HG03378 (cell line): ENCODE measurements at regions not wholly inside any gene's neighbourhood (a gene's known extent, or its start where the extent isn't known, plus 50 kb on each side); places are given as distances from the start of the nearest gene placed in this dataset.
"Not testable (repeated sequence)": the region's sequence is repeated elsewhere in the genome, so short reads cannot be mapped to it uniquely, and the experiment has no call there.

ENCODE experiments used
- ATAC-seq: cut with Tn5 transposase; IDR thresholded peaks from one replicate; pipeline ENCODE4 v1.9.1; 2021; ENCODE audit warnings: mild to moderate bottlenecking, moderate library complexity; ENCODE audit not compliant: unreplicated experiment

DNA sequence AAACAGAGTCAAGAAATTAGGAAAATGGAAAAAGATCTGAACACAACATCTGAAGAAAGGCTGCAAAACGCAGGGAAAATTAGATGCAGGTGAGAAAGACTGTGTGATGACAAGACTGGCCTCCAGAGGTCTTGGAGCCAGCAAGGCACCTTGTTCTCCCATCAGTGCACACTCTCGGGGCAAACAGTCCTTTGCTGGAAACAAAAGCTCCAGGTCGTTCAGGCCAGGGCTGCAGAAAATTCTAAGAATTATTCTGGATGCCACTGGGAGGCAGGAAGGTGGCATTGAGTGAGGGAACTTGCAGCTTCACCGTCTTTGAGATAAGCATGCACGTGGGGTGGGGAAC, 219.9 kb upstream of the SSTR4 start:
- no peak for ATAC-seq

DNA sequence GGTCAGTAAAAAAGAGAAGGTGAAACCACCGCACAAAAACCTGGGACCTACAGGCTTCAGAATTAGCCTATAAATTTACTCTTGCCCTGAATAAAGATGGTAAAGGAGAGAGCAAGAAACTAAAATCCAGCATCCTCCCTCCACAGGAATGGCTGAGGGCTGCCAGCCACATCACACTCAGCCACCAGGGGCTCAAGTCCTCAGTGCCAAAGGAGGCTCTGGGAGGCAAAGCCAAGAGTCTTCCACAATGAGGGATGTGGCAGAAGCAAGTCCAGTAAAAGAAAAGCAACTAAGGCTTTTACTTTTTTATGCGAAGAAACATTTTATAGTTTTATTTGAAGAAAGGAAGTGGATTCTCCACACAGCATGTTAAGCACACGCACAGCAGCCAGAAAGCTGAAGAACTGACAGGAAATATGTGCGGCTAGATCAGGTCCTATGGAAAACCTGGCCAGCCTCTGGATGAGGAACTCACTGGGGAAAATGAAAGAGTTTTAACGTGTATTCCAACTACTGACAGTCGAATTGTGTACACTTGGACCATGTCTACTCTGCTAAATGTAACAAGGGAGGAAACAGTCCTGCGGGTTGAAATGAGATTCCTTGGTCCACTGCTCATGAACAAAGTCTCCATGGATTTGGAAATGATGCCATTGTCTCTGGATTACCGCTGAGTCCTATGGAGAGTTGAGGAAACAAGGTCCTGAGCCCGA, 219.4 kb upstream of the SSTR4 start:
- no peak for ATAC-seq

DNA sequence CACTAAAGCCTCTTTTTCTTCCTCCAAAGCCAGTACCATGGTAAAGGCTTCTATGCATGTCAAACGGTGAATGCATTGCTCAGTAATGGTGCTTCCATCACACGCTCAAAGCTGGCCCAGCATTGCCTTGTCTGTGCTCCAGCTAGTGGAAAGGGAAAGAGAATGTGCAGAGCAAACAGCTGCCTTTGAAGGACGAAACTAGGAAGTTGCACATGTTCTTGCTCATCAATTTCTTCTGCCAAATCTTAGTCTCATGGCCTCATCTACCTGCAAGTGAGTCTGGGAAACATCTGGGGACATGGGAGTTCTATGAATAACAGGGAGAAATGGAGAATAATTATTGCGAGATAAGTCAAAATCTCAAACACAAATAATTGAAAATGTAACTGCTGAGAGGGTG, 216.5 kb upstream of the SSTR4 start:
- no peak for ATAC-seq

DNA sequence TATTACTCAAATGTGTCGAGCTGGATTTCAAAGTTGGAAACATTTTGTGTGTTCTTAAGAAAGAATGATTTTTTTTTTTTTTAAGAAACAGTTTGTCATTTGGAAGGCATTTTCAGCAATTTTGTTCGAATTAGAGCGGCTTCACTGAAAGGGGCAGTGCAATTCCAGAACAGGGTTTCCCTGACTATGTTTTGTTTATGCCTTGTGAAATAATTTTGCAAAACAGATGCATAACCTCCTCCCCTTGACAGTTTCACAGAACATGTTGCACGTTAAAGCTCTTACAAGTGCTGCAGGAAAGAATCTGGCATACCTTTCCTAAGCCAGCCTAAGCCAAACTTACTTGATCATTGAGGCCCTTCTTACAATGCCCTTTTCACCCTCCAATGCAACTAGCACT, 216.0 kb upstream of the SSTR4 start:
- no peak for ATAC-seq

DNA sequence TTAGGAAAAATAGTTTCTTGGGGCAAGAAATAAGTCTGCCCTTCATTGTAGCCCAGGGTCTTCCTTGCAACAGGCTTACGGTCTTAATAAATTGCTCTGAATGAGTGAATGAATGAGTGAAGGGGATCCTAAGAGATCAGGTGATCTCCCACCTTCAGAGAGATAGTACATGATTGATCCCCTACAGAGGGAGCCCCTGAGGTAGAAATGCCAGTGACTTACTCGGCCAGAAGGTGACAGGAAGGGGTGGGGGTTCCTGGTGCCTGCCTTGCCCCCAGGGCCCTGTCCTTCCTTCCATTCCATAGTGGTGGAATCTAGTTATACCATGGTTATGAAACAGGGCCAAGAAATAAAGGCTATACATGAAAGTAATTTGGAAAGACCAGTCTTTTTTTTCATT, 215.3 kb upstream of the SSTR4 start:
- no peak for ATAC-seq

DNA sequence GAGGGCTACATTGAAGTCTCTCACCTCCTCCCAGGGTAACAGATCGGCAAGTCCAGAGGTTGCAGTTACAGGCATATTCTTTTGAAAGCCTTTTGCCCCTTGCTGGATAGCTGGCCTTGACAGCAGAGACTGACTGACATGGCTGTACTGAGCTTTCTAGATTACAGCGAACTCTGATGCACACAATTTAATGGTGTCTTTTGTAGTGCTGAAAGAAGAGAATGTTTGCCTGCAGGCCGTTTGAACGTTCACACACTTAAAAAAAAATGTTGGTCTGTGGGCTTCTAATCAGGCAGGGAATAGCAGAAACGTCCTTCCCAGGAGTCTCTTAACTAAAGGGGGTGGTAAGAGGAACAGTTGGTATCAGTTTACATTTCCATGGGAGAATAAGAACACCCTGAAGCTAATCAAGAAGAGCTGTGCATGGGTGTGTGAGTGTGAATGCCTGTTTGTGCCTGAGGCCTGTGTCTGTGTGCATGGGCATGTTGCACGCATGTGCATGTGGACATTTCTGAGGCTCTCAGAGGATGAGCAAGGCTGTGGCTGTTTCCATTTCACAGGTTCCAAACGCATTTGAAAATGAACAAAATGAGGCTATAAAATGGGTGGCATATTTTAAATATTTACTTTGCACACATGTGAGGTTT, 213.9 kb upstream of the SSTR4 start:
- ATAC-seq: no peak

DNA sequence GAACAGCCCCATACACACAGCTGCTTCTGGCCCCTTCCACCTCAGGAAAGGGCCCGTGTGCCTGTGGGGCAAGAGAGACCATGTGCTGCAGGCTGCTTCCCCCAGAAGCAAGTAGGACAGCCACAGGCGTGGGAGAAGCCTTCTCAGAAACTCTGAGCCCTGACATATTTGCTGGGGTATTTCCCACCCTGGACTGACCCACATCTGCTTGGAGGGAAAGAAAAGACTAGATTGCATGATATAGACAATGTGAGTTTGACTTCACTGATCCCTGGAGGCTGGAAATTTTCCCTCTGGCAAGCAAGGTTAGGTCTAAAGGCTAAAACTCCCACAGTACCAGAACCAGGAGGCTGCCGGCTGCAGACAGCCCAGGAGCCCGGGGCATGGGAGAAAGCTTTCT, 213.3 kb upstream of the SSTR4 start:
- no peak for ATAC-seq

DNA sequence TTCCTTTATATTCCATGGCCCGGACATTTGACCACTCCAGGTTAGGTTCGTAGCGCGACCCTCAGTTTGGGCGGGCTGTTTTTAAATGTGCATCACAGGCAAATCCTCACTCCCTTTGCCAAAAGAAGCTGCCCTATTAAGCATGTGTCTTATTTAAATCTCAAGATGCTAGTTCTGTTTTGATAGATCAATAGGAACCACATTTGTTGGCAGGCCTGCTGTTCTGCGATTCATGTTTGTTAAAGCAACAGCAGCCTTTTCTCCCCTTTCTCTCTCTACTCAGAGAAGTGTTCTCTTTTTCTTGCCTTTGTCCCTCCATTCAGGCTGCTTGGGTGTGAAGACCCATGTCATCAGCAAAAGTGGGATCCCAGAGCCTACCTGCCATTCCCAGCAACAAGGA, 212.0 kb upstream of the SSTR4 start:
- no peak for ATAC-seq

DNA sequence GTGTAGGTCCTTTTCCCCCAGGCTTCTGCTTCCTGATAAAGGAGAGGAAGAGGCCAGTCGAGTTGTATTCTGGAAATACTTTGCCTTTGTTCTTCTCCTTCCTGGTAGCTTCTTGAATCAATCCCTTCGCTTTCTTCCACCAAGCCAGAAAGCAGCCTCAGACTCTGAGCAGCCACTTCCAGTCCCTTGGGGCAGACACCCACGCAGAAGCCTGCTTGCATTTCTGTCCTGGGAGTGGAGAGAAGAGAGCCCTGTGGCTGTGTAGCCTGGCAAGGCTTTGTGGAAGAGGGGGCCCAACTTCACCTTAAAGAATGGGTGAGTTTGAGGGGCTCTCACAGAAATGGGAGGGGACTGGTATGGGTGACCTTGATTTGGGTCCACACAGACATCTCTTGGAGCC, 211.0 kb upstream of the SSTR4 start:
- no peak for ATAC-seq

DNA sequence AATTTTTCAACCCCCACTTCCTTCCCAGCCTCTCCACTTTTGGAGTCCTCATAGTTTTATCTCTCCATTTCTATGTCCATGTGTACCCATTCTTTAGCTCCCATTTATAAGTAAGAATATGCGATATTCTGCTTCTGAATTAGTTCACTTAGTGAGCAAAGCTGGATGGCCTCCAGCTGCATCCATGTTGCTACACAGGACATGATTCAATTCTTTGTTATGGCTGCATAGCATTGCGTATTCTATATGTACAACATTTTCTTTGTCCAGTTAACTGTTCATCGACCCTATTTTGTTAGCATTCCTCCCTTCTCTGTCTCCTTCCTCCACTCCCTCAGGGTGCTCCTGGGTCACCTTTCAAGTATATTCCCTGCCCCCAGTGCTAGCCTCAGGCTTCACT, 210.0 kb upstream of the SSTR4 start:
- ATAC-seq: no peak

DNA sequence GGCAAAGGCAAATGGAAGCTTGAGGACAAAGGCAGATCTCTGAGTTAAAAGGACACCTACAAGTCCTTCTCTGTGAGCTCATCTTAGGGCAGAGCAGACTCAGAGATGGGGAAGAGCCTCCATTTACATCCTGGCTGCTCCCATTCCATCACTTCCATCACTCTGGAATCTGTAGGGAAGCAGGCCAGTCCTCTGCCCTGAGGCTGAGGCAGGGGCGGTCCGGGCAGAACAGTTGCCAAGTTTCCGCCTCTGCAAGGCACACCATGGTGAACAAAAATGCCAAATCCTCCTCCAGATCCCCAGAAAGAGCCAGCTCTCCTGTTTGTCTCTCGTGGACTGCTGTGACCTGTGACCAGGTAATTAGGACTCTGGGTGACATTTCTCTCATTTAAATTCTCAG, 209.6 kb upstream of the SSTR4 start:
- no peak for ATAC-seq

DNA sequence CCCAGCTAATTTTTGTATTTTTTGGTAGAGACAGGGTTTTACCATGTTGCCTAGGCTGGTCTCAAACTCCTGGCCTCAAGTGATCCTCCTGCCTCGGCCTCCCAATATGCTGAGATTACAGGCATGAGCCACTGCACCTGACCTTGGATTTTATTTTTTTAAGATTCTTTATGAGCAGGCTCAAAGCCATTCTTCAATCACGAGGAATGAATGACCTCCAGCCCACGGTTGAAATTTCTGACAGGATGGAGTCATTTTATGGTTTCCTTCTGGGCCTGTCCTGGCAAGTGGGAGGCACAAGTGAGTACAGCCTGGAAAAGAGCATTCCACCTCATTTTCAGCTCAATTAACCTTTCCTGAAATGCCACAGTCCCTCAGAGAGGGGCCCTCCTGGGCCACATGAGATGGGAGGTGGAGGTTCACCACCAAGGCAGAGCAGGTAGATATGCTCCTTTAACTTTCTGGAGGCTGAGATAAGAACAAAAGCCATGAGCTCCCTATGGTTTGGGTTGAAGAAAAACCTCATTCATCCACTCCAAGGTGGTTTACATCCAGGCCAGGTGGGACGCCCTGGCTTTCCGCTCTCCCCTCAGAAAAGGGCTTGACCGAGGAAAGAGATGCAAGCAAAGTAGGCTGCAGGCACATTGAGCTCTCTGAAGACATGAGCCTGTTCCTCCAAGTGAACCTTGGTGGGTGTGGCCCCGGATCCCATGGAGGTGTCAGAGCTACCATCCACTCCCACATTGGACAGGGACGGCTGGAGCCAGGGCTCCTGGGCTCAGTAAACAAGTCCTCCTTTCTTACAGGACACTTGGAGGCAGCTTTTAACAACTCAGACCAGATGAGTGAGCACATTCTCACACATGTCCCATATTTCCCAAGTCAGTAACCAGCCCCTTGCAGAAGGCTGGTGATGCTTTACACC, 208.5 kb upstream of the SSTR4 start:
- no peak for ATAC-seq

DNA sequence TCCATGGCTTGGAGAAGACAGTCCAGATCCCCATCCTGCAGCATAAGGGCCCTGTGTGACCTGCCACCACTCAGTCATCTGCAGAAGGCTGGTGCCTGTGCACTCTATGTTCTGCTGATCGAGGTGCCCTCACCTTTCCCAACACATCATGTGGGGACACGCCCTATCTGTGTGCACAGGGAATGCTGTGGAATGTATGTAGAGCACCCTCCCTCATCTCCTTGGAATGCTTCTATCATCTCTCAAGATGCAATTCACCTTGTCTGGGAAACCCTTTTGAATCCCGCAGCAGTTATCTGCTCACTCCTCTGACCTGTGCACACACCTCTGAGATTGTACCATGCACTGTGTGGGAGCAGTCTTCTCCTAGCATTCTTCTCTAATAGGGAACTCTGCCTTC, 207.2 kb upstream of the SSTR4 start:
- no peak for ATAC-seq

DNA sequence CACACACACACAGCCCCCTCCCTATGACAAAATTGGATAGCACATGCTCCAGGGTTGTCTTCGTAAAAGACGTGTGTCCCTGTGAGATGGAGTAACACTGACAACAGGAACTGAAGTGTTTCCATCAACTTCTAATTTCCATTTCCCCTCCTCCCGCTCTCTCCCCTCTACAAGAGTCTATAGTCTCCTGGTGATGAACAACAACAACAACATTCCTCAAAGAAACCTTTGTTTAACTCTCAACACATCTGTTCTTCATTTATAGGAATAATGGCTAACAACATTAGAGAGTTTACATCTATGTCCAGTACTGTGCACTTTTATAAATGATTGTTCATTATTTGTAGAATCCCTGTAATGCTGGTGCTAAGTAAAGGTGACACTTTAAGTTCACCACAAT, 205.8 kb upstream of the SSTR4 start:
- ATAC-seq: no peak

DNA sequence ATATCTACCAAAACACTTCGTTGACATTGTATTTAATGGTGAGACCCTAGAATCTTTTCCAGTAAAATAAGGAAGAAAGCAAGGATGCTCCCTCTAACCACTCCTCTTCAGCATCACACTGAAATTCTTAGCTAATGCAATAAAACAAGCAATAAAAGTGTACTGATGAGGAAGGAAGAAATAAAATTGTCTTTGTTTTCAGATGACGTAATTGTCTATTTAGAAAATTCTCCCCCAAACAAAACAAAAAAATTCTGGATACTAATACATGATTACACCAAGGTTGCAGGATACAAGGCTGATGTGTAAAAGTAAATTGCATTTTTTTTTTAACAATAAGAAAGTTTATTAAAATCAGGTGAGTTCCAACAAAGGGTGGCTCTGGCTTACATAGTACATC, 205.0 kb upstream of the SSTR4 start:
- no peak for ATAC-seq

DNA sequence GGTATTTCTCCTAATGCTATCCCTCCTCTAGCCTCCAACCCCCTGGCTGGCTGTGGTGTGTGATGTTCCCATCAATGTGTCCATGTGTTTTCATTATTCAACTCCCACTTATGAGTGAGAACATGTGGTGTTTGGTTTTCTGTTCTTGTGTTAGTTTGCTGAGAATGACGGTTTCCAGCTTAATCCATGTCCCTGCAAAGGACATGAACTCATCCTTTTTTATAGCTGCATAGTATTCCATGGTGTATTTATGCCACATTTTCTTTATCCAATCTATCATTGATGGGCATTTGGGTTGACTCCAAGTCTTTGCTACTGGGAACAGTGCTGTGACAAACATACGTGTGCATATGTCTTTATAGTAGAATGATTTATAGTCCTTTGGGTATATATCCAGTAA, 204.4 kb upstream of the SSTR4 start:
- ATAC-seq: not testable (repeated sequence)

DNA sequence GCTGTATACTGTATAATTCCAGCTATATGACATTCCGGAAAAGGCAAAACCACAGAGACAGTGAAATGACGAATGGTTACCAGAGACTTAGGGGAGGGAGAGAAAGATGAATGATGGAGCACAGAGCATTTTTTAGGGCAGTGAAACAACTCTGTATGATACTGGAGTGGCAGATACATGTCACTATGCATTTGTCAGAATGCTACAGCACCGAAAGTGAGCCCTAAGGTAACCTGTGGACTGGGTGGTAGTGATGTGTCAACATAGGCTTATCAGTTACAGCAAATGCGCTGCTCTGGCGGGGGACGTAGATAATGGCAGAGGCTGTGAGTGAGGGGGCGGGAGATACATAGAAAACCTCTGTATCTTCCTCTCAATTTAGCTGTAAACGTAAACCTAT, 201.3 kb upstream of the SSTR4 start:
- ATAC-seq: no peak

DNA sequence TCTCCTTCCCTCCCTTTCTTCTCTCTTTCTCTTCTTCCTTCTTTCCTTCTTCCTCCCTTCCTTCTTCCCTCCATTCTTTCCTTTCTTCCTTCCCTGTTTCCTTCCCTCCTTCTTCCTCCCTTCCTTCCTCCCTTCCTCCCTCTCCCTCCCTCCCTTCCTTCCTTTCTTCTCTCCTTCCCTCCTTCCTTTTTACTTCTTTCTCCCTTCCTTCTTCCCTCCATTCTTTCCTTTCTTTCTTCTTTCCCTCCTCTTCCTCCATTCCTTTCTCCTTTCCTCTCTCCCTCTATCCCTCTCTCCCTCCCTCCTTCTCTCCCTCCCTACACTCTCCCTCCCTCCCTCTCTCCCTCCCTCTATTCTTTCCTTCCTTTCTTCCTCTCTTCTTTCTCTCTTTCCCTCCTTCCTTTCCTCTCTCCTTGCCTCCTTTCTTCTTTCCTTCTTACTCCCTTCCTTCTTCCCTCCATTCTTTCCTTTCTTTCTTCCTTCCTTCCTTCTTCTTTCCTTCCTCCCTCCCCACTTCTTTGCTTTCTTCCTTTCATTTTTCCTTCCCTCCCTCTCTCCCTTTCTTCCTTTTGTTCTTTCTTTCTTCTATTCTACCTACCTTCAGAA, 200.4 kb upstream of the SSTR4 start:
- ATAC-seq: no peak

DNA sequence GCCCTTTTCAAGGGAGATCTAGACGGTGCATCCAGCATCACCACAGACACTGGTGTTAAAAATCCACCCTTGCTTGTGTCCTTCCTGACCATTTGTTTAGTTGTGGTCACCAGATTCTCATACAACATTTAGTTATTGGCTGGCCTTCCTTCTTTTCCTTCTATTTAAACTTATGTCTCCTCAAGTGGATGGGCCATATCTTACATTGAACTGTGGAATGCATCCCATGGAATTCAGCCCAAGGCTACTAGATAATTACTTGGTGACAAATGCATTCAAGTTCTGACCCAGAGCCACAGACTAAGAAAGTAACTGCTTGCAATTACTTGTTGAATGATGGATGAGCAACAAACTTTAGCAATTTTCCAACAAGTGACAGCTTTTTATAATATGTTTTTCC, 198.9 kb upstream of the SSTR4 start:
- ATAC-seq: no peak

DNA sequence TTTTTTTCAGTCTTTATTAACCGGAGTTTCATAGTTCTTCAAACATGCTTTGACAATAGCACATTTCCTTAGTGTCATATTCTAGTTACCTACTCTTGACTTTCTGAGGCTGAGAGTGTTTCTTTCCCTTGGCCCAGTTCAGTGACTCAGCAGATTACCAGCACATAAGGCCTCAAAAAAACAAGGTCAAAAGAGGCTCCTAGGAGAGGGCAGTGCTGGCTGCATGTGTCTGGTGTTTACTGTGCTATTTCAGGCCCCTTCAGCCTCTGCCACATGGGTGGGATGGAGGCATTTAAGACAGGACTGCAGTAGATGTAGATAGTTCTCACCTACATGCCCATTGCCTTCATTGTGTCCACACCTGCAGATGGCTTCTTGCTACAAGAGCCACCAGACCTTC, 198.2 kb upstream of the SSTR4 start:
- no peak for ATAC-seq

DNA sequence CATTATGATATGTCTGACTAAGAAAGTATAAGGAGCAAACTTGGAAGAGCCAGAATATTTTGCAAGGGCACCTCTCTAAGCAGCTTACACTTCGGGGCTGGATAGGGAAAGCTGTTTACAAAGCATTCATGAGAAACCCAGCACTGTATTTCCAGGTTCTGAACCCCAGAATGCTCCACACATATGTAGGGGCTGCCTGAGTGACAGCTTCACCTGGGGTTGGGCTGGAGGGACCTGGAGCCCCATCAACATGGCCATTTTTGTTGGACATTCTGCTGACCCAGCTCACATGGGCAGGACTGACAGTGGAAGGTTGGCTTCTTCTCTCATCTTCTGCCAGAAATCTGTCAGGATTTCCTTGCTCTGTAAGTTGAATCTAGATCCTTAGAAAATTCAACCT, 197.1 kb upstream of the SSTR4 start:
- no peak for ATAC-seq

DNA sequence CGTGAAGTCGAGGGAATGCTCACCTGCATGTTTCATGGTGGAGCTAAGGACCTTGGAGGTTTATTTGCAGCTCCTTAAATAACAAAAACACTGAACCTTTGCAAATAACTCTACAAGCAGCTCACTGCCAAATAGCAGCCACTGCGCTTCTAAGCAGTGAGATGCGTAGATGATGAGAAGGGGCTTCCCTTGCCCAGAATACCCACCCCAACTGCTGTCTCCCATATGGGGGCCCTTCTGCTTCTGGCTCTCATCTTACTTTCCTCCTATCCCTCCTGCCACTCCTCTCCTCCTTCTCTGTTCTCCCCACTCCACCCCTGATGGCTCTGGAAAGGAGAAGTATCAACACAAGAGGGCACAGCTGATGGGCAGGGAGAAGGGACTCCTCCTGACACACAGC, 193.3 kb upstream of the SSTR4 start:
- ATAC-seq: no peak
